GM12874 (cell line): ENCODE measurements at regions not wholly inside any gene's neighbourhood (a gene's known extent, or its start where the extent isn't known, plus 50 kb on each side); places are given as distances from the start of the nearest gene placed in this dataset.

Experiments used
- CTCF ChIP-seq: IDR thresholded peaks from 2 replicates; pipeline ENCODE4 v1.5.1; 2011; ENCODE audit warnings: low read depth, mild to moderate bottlenecking, control low read depth, low read length, moderate library complexity; ENCODE audit not compliant: insufficient read depth

- TF ChIP-seq CTCF, result no peak
Measured at GRCh38 chr21:35644523-35644922, 415.8 kb downstream of the SETD4 start.

GRCh38 chr21:35643176-35643575 lies 417.1 kb downstream of the SETD4 start:
- no peak for TF ChIP-seq CTCF

GRCh38 chr21:35641271-35642016 lies 418.9 kb downstream of the SETD4 start:
- TF ChIP-seq CTCF, result no peak

- no peak for TF ChIP-seq CTCF
Measured at GRCh38 chr21:35637431-35637830, 422.9 kb downstream of the SETD4 start.

GRCh38 chr21:35635994-35636393 lies 424.3 kb downstream of the SETD4 start:
- no peak for TF ChIP-seq CTCF

- no peak for TF ChIP-seq CTCF
Measured at GRCh38 chr21:35635261-35635660, 425.1 kb downstream of the SETD4 start.

- no peak for TF ChIP-seq CTCF
Measured at GRCh38 chr21:35633501-35633900, 426.8 kb downstream of the SETD4 start.
